Lower lobe of right lung (tissue), 2 donors: ENCODE measurements at regions not wholly inside any gene's neighbourhood (a gene's known extent, or its start where the extent isn't known, plus 50 kb on each side); places are given as distances from the start of the nearest gene placed in this dataset.

Experiments
- ATAC-seq, 2 donors: fragments of 200-7000 bp; cut with Tn5 transposase; one replicate each; pipeline ENCODE4 v1.9.1; 2020 to 2022; ENCODE audit warnings: mild to moderate bottlenecking in 2 of 2, moderate library complexity in 2 of 2
- DNase-seq: peaks from one replicate; pipeline ENCODE4 v3.0.0-alpha.2; 2020
- H3K27ac ChIP-seq: fragments of 200-600 bp; one replicate; pipeline ENCODE4 v1.8.0; 2022
- H3K27me3 ChIP-seq: fragments of 200-600 bp; one replicate; pipeline ENCODE4 v1.8.0; 2022; ENCODE audit warnings: low read depth
- H3K36me3 ChIP-seq: fragments of 200-600 bp; one replicate; pipeline ENCODE4 v1.8.0; 2022; ENCODE audit warnings: mild to moderate bottlenecking
- H3K4me1 ChIP-seq: fragments of 200-600 bp; one replicate; pipeline ENCODE4 v1.8.0; 2022
- H3K4me3 ChIP-seq: fragments of 200-600 bp; one replicate; pipeline ENCODE4 v1.8.0; 2022; ENCODE audit warnings: mild to moderate bottlenecking
- H3K9me3 ChIP-seq: fragments of 200-600 bp; one replicate; pipeline ENCODE4 v1.8.0; 2022
- CTCF ChIP-seq: fragments of 200-600 bp; IDR thresholded peaks from one replicate; pipeline ENCODE4 v1.8.0; 2022; ENCODE audit warnings: antibody characterized with exemption, mild to moderate bottlenecking
- intact Hi-C: fragments of 100-400 bp; cut with DNase I; formaldehyde crosslinking; loops from one replicate; pipeline ENCODE4 v1.11.0; 2022
- donor health status: DM: no; HTN: yes; CAD: no; lungs with severe emphysema.

GRCh38 chr10:109114579-109114978 lies 808.7 kb downstream of the XPNPEP1 start:
- no peaks in the 10 kb centered on the region for H3K27me3 ChIP-seq
- H3K4me1 ChIP-seq = no peaks in the 10 kb centered on the region
- intact Hi-C loops = no loop called here
- ATAC-seq = no peak
- H3K36me3 ChIP-seq = no peaks in the 10 kb centered on the region
- no peak overlapping the region for H3K4me3 ChIP-seq
- H3K27ac ChIP-seq = no peak overlapping the region
- peaks cover 7% of the 10 kb centered on the region for H3K9me3 ChIP-seq
- TF ChIP-seq CTCF = no peak
- DNase-seq = no peak

- Histone ChIP-seq H3K27me3 (no peaks in the 10 kb centered on the region), H3K27ac (no peak overlapping the region), H3K9me3 (no peaks in the 10 kb centered on the region), H3K4me3 (no peak overlapping the region), H3K36me3 (no peaks in the 10 kb centered on the region), H3K4me1 (no peaks in the 10 kb centered on the region)
- TF ChIP-seq CTCF = no peak
- intact Hi-C loops = no loop called here
- ATAC-seq = no peak
- no peak for DNase-seq
Observed at GRCh38 chr10:109106604-109107003, 816.7 kb downstream of the XPNPEP1 start.

- DNase-seq = no peak
- Histone ChIP-seq H3K27me3 (no peaks in the 10 kb centered on the region), H3K9me3 (no peaks in the 10 kb centered on the region), H3K27ac (no peak overlapping the region), H3K4me1 (no peaks in the 10 kb centered on the region), H3K36me3 (no peaks in the 10 kb centered on the region), H3K4me3 (no peak overlapping the region)
- intact Hi-C loops = no loop called here
- TF ChIP-seq CTCF = no peak
- no peak for ATAC-seq
Observed at GRCh38 chr10:109105725-109106124, 817.6 kb downstream of the XPNPEP1 start.

- no peaks in the 10 kb centered on the region for H3K36me3 ChIP-seq
- DNase-seq = no peak
Observed at GRCh38 chr10:109104806-109105205, 818.5 kb downstream of the XPNPEP1 start.

GRCh38 chr10:109103278-109103677 lies 820.0 kb downstream of the XPNPEP1 start:
- intact Hi-C loops = no loop called here
- no peak for ATAC-seq
- H3K4me1 ChIP-seq = no peaks in the 10 kb centered on the region
- H3K4me3 ChIP-seq = no peak overlapping the region
- no peak for DNase-seq
- H3K9me3 ChIP-seq = no peaks in the 10 kb centered on the region
- no peak overlapping the region for H3K27ac ChIP-seq
- no peaks in the 10 kb centered on the region for H3K27me3 ChIP-seq
- no peaks in the 10 kb centered on the region for H3K36me3 ChIP-seq
- TF ChIP-seq CTCF = no peak

More at GRCh38 chr10:109104806-109105205, 818.5 kb downstream of the XPNPEP1 start:
- H3K27ac ChIP-seq = no peak overlapping the region
- no peak for TF ChIP-seq CTCF
- H3K9me3 ChIP-seq = no peaks in the 10 kb centered on the region
- no peak overlapping the region for H3K4me3 ChIP-seq
- no peaks in the 10 kb centered on the region for H3K4me1 ChIP-seq
- no peak for ATAC-seq
- intact Hi-C loops = no loop called here
- H3K27me3 ChIP-seq = no peaks in the 10 kb centered on the region

- TF ChIP-seq CTCF = no peak
- Histone ChIP-seq H3K4me3 (no peak overlapping the region), H3K9me3 (no peaks in the 10 kb centered on the region), H3K36me3 (no peaks in the 10 kb centered on the region), H3K27me3 (no peaks in the 10 kb centered on the region), H3K27ac (no peak overlapping the region), H3K4me1 (no peaks in the 10 kb centered on the region)
- intact Hi-C loops = no loop called here
- ATAC-seq (no peak), DNase-seq (no peak)
Observed at GRCh38 chr10:109089779-109090178, 833.5 kb downstream of the XPNPEP1 start.
